ENCODE measurements at regions not wholly inside any gene's neighbourhood (a gene's known extent, or its start where the extent isn't known, plus 50 kb on each side); places are given as distances from the start of the nearest gene placed in this dataset.

- TF ChIP-seq, protein P1, sequence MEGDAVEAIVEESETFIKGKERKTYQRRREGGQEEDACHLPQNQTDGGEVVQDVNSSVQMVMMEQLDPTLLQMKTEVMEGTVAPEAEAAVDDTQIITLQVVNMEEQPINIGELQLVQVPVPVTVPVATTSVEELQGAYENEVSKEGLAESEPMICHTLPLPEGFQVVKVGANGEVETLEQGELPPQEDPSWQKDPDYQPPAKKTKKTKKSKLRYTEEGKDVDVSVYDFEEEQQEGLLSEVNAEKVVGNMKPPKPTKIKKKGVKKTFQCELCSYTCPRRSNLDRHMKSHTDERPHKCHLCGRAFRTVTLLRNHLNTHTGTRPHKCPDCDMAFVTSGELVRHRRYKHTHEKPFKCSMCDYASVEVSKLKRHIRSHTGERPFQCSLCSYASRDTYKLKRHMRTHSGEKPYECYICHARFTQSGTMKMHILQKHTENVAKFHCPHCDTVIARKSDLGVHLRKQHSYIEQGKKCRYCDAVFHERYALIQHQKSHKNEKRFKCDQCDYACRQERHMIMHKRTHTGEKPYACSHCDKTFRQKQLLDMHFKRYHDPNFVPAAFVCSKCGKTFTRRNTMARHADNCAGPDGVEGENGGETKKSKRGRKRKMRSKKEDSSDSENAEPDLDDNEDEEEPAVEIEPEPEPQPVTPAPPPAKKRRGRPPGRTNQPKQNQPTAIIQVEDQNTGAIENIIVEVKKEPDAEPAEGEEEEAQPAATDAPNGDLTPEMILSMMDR (IDR thresholded peaks at IDR 0.05; ENCODE audit: low read length), result no peak
- no peak for TF ChIP-seq EZH2 (optimal IDR thresholded peaks at IDR 0.05; ENCODE audit: low read depth, low read length)
Observed at GRCh38 chr2:2887772-2888387, 489.7 kb downstream of the EIPR1 start.

All from MM.1S (cell line).